MM.1S (cell line): ENCODE measurements at regions not wholly inside any gene's neighbourhood (a gene's known extent, or its start where the extent isn't known, plus 50 kb on each side); places are given as distances from the start of the nearest gene placed in this dataset.

Experiments
- DNase-seq: peaks from one replicate; pipeline ENCODE4 v3.0.0-alpha.2; 2015
- H2AFZ ChIP-seq: fragments of 300-600 bp; sonication (generic); 2 replicates; pipeline ENCODE4 v1.6.0; 2016; ENCODE audit warnings: antibody characterized with exemption, low read length
- H3F3A ChIP-seq: fragments of 300-600 bp; sonication (generic); 2 replicates; pipeline ENCODE4 v1.6.1; 2016; ENCODE audit warnings: mild to moderate bottlenecking, antibody characterized with exemption, low read length, moderate library complexity, mixed read lengths; ENCODE audit not compliant: insufficient read depth
- H3K27ac ChIP-seq: fragments of 300-600 bp; sonication (generic); 2 replicates; pipeline ENCODE4 v1.5.1; 2016; ENCODE audit warnings: mild to moderate bottlenecking, low read length
- H3K27me3 ChIP-seq: fragments of 300-600 bp; sonication (generic); replicated peaks from 2 replicates; pipeline ENCODE4 v1.6.0; 2016; ENCODE audit warnings: low read length; ENCODE audit not compliant: insufficient read depth
- H3K36me3 ChIP-seq: fragments of 300-600 bp; sonication (generic); replicated peaks from 2 replicates; pipeline ENCODE4 v1.6.1; 2016; ENCODE audit warnings: mild to moderate bottlenecking, low read length, mixed read lengths; ENCODE audit not compliant: insufficient read depth
- H3K4me1 ChIP-seq: fragments of 300-600 bp; sonication (generic); 2 replicates; pipeline ENCODE4 v1.6.1; 2016; ENCODE audit warnings: low read length, mixed read lengths
- H3K4me2 ChIP-seq: fragments of 300-600 bp; sonication (generic); 2 replicates; pipeline ENCODE4 v1.6.0; 2016; ENCODE audit warnings: low read depth, low read length
- H3K4me3 ChIP-seq: fragments of 300-600 bp; sonication (generic); 2 replicates; pipeline ENCODE4 v1.5.1; 2016; ENCODE audit warnings: low read length, mixed read lengths
- H3K79me2 ChIP-seq: fragments of 300-600 bp; sonication (generic); 2 replicates; pipeline ENCODE4 v1.6.1; 2016; ENCODE audit warnings: mixed run types, low read length, mixed read lengths
- H3K9ac ChIP-seq: fragments of 300-600 bp; sonication (generic); 2 replicates; pipeline ENCODE4 v1.6.1; 2016; ENCODE audit warnings: low read length, mixed read lengths
- H3K9me2 ChIP-seq: fragments of 300-600 bp; sonication (generic); replicated peaks from 2 replicates; pipeline ENCODE4 v1.6.1; 2016; ENCODE audit warnings: mild to moderate bottlenecking, low read length, mixed read lengths; ENCODE audit not compliant: insufficient read depth
- H3K9me3 ChIP-seq: fragments of 300-600 bp; sonication (generic); replicated peaks from 2 replicates; pipeline ENCODE4 v1.6.1; 2016; ENCODE audit warnings: mild to moderate bottlenecking, low read length, mixed read lengths; ENCODE audit not compliant: insufficient read depth
- H4K20me1 ChIP-seq: fragments of 300-600 bp; sonication (generic); 2 replicates; pipeline ENCODE4 v1.6.1; 2016; ENCODE audit warnings: mild to moderate bottlenecking, low read length, moderate library complexity, mixed read lengths; ENCODE audit not compliant: insufficient read depth
- EZH2 ChIP-seq: fragments of 300-600 bp; sonication (generic); optimal IDR thresholded peaks from 2 replicates; pipeline ENCODE3; 2017; ENCODE audit warnings: low read depth, mild to moderate bottlenecking, antibody characterized with exemption, low read length, mixed read lengths
- EZH2phosphoT487 ChIP-seq: fragments of 300-600 bp; sonication (generic); IDR thresholded peaks from 2 replicates; pipeline ENCODE4 v1.6.1; 2018; ENCODE audit warnings: antibody characterized with exemption, low read length
- TF ChIP-seq, protein P1 (sequence below): fragments of 300-600 bp; sonication (generic); IDR thresholded peaks from 2 replicates; pipeline ENCODE4 v1.5.1; 2016; ENCODE audit warnings: antibody characterized with exemption, low read length, mixed read lengths

DNA sequence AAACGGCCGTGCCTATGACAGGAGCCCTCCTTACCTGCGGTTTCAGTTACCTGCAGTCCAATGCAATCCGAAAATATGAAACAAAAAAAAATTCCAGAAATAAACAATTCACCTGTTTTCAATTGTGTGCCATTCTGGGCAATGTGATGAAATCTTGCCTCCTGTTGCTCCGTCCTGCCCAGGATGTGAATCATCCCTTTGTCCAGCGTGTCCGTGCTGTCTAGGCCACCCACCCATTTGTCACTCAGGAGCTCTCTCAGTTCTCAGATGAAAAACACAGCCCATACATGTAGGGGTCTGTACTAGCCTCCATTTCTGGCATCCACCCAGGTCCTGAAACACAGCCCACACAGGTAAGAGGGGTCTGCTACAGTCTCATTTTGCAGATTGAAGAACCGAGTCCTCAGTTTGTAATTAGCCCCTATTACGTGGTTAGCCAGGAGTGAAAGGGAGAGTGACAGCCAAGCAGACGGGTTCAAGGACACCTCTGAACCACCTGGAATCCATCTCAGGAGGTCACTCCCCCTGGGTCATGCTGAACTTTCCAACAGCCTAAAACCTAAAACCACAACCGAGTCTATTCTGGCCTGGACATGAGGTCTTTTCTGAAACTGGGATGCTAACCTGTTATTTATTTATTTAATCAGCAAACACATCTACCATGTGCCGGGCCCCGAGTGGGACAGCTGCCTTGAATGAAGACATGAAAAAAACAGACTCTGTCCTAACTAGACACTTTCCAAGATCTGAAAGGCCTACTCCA, 317.2 kb downstream of the SHANK2 start:
- Histone ChIP-seq H3K36me3 (no peaks in the 10 kb centered on the region), H3K9ac (no peak overlapping the region), H3F3A (no peaks in the 10 kb centered on the region), H4K20me1 (no peaks in the 10 kb centered on the region), H3K27ac (no peak overlapping the region), H3K79me2 (no peaks in the 10 kb centered on the region), H3K27me3 (peaks cover 66% of the 10 kb centered on the region), H3K4me2 (no peak overlapping the region), H3K9me2 (no peaks in the 10 kb centered on the region), H3K4me3 (no peak overlapping the region), H2AFZ (no peak overlapping the region), H3K4me1 (no peaks in the 10 kb centered on the region), H3K9me3 (no peaks in the 10 kb centered on the region)
- DNase-seq = no peak
- TF ChIP-seq EZH2phosphoT487 (no peak), EZH2 (no peak)
- TF ChIP-seq, protein P1, sequence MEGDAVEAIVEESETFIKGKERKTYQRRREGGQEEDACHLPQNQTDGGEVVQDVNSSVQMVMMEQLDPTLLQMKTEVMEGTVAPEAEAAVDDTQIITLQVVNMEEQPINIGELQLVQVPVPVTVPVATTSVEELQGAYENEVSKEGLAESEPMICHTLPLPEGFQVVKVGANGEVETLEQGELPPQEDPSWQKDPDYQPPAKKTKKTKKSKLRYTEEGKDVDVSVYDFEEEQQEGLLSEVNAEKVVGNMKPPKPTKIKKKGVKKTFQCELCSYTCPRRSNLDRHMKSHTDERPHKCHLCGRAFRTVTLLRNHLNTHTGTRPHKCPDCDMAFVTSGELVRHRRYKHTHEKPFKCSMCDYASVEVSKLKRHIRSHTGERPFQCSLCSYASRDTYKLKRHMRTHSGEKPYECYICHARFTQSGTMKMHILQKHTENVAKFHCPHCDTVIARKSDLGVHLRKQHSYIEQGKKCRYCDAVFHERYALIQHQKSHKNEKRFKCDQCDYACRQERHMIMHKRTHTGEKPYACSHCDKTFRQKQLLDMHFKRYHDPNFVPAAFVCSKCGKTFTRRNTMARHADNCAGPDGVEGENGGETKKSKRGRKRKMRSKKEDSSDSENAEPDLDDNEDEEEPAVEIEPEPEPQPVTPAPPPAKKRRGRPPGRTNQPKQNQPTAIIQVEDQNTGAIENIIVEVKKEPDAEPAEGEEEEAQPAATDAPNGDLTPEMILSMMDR = no peak

DNA sequence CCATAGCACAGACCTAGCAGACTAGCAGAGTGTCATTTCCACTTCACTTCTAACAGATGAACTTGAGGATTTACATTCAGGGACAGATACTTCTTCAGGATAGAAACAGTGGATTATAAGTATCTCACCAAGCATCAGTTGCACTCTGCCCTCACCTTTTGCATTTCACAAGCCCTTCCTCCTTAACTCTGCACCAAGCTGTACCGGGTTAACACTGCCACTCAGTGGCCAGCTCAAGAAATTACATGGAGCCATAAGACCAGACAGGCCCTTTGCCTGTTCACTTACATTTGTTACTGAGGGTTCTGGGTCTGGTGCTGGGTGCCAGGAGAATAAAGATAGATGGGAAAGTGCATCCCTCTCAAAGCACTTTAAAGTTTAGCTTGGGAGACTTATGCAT, 309.8 kb downstream of the SHANK2 start:
- no peaks in the 10 kb centered on the region for H3K4me1 ChIP-seq

GRCh38 chr11:70944141-70944540, 308.2 kb downstream of the SHANK2 start:
- H3K27me3 ChIP-seq = peaks cover 30% of the 10 kb centered on the region
- H3K79me2 ChIP-seq = no peaks in the 10 kb centered on the region
- no peaks in the 10 kb centered on the region for H3F3A ChIP-seq
- H3K4me1 ChIP-seq = no peaks in the 10 kb centered on the region
- H3K9me3 ChIP-seq = no peaks in the 10 kb centered on the region
- H3K9ac ChIP-seq = no peak overlapping the region
- DNase-seq = no peak
- no peaks in the 10 kb centered on the region for H3K36me3 ChIP-seq
- H3K4me2 ChIP-seq = no peak overlapping the region
- TF ChIP-seq EZH2 (no peak), EZH2phosphoT487 (no peak)
- TF ChIP-seq, protein P1 = no peak
- no peak overlapping the region for H3K4me3 ChIP-seq
- H4K20me1 ChIP-seq = no peaks in the 10 kb centered on the region
- no peaks in the 10 kb centered on the region for H3K9me2 ChIP-seq
- H3K27ac ChIP-seq = no peak overlapping the region
- H2AFZ ChIP-seq = no peak overlapping the region

More for the DNA sequence above, 309.8 kb downstream of the SHANK2 start:
- Histone ChIP-seq H3K4me3 (no peak overlapping the region), H3F3A (no peaks in the 10 kb centered on the region), H3K27me3 (peaks cover 18% of the 10 kb centered on the region), H3K9me2 (no peaks in the 10 kb centered on the region), H3K4me2 (no peak overlapping the region), H3K9ac (no peak overlapping the region), H3K27ac (no peak overlapping the region), H4K20me1 (no peaks in the 10 kb centered on the region), H3K79me2 (no peaks in the 10 kb centered on the region), H3K9me3 (no peaks in the 10 kb centered on the region), H3K36me3 (no peaks in the 10 kb centered on the region), H2AFZ (no peak overlapping the region)
- TF ChIP-seq EZH2 = no peak
- TF ChIP-seq, protein P1 = peak; percentile 34; the same call in 1 of the 2 replicates
- no peak for TF ChIP-seq EZH2phosphoT487
- DNase-seq = no peak
